ENCODE measurements at regions not wholly inside any gene's neighbourhood (a gene's known extent, or its start where the extent isn't known, plus 50 kb on each side); places are given as distances from the start of the nearest gene placed in this dataset.

- TF ChIP-seq CTCF (conservative IDR thresholded peaks at IDR 0.05 in 1 of 2, IDR thresholded peaks at IDR 0.05 in 1 of 2; ENCODE audit: low read depth in 1 of 2, low read length in 2 of 2) (no peak), EZH2 (IDR thresholded peaks at IDR 0.05; ENCODE audit: low read length, missing control alignments) (no peak)
These were observed 103.6 kb upstream of the CTNNB1 start for GRCh38 chr3:41095702-41096101.

All from fibroblast of lung (primary cell).